CD8-positive, alpha-beta memory T cell (primary cell): ENCODE measurements at regions not wholly inside any gene's neighbourhood (a gene's known extent, or its start where the extent isn't known, plus 50 kb on each side); places are given as distances from the start of the nearest gene placed in this dataset.

ENCODE experiments used
- CTCF ChIA-PET: fragments of 350-600 bp; sonication (Branson Sonifier 250); formaldehyde crosslinking; loops from one replicate; lab custom pipeline; 2021; ENCODE audit warnings: antibody characterized with exemption; lab: Charles Lee
- POLR2A ChIA-PET: fragments of 350-600 bp; sonication (Branson Sonifier 250); formaldehyde crosslinking; loops from one replicate; lab custom pipeline; 2021; ENCODE audit warnings: antibody characterized with exemption; lab: Charles Lee
- DNase-seq, 5 donors: peaks; one replicate each; pipeline versions ENCODE4 v3.0.0 to v3.0.0-alpha.2; 2020 to 2022; ENCODE audit warnings: mixed read lengths in 1 of 5
- H3K27ac ChIP-seq: one replicate; pipeline ENCODE4 v1.7.0; 2013; ENCODE audit warnings: low read depth, mild to moderate bottlenecking, low read length, moderate library complexity
- H3K27me3 ChIP-seq: 2 replicates; pipeline ENCODE4 v1.7.0; 2013; ENCODE audit warnings: low read length, mild to moderate bottlenecking; ENCODE audit not compliant: insufficient read depth, poor library complexity, severe bottlenecking
- H3K36me3 ChIP-seq: 2 replicates; pipeline ENCODE4 v1.7.0; 2013; ENCODE audit warnings: mild to moderate bottlenecking, low read length, moderate library complexity; ENCODE audit not compliant: insufficient read depth
- H3K4me1 ChIP-seq: 2 replicates; pipeline ENCODE4 v1.7.0; 2013; ENCODE audit warnings: mild to moderate bottlenecking, low read length, moderate library complexity; ENCODE audit not compliant: insufficient read depth
- H3K4me3 ChIP-seq: 2 replicates; pipeline ENCODE4 v1.7.0; 2013; ENCODE audit warnings: mild to moderate bottlenecking, low read length
- H3K9me3 ChIP-seq: 2 replicates; pipeline ENCODE4 v1.7.0; 2013; ENCODE audit warnings: mild to moderate bottlenecking, low read length
- H3K27ac Mint-ChIP-seq, 8 donors: one replicate each; pipeline ENCODE4 v1.8.0; 2020 to 2021; ENCODE audit warnings: mixed read lengths in 8 of 8, mild to moderate bottlenecking in 6 of 8, inconsistent platforms in 3 of 8, moderate library complexity in 3 of 8
- H3K27me3 Mint-ChIP-seq, 2 donors: one replicate each; pipeline ENCODE4 v1.8.0; 2020 to 2021; ENCODE audit warnings: mixed read lengths in 2 of 2, mild to moderate bottlenecking in 1 of 2, moderate library complexity in 1 of 2
- H3K36me3 Mint-ChIP-seq, 3 donors: one replicate each; pipeline ENCODE4 v1.8.0; 2020 to 2021; ENCODE audit warnings: mixed read lengths in 3 of 3, inconsistent platforms in 1 of 3, mild to moderate bottlenecking in 1 of 3
- H3K4me1 Mint-ChIP-seq, 3 donors: one replicate each; pipeline ENCODE4 v1.8.0; 2020 to 2021; ENCODE audit warnings: mixed read lengths in 3 of 3, inconsistent platforms in 1 of 3, mild to moderate bottlenecking in 1 of 3
- H3K4me3 Mint-ChIP-seq, 7 donors: one replicate each; pipeline ENCODE4 v1.8.0; 2020 to 2021; ENCODE audit warnings: mixed read lengths in 7 of 7, mild to moderate bottlenecking in 6 of 7, moderate library complexity in 4 of 7, inconsistent platforms in 2 of 7
- H3K9me3 Mint-ChIP-seq, 5 donors: one replicate each; pipeline ENCODE4 v1.8.0; 2020 to 2022; ENCODE audit warnings: mixed read lengths in 5 of 5, mild to moderate bottlenecking in 3 of 5, moderate library complexity in 2 of 5, inconsistent platforms in 1 of 5

- Mint-ChIP-seq H3K4me1 (no peaks in the 10 kb centered on the region), H3K27me3 (peaks cover 0 to 6% of the 10 kb centered on the region in 2 donors), H3K27ac (no peak overlapping the region), H3K9me3 (peaks cover 12 to 23% (median 17%) of the 10 kb centered on the region in 5 donors), H3K36me3 (peaks cover 5 to 34% (median 6%) of the 10 kb centered on the region in 3 donors), H3K4me3 (no peak overlapping the region)
- no peaks in the 10 kb centered on the region for H3K9me3 ChIP-seq
- CTCF ChIA-PET: no interaction called here
- no peak overlapping the region for H3K27ac ChIP-seq
- H3K4me3 ChIP-seq: no peak overlapping the region
- no peaks in the 10 kb centered on the region for H3K27me3 ChIP-seq
- POLR2A ChIA-PET: no interaction called here
- no peaks in the 10 kb centered on the region for H3K36me3 ChIP-seq
- no peaks in the 10 kb centered on the region for H3K4me1 ChIP-seq
- DNase-seq: no peak
Measured at GRCh38 chr11:12315024-12315423, 62.3 kb upstream of the PARVA start.

GRCh38 chr11:12316432-12316831 lies 60.9 kb upstream of the PARVA start:
- peaks cover 3 to 9% (median 4%) of the 10 kb centered on the region in 3 donors for H3K4me1 Mint-ChIP-seq
- Histone ChIP-seq H3K27me3 (no peaks in the 10 kb centered on the region), H3K9me3 (no peaks in the 10 kb centered on the region), H3K27ac (no peak overlapping the region), H3K36me3 (no peaks in the 10 kb centered on the region), H3K4me1 (no peaks in the 10 kb centered on the region), H3K4me3 (no peak overlapping the region)
- no peak overlapping the region for H3K4me3 Mint-ChIP-seq
- ChIA-PET POLR2A (no interaction called here), CTCF (interaction anchor here (0.9 kb wide), 1 partner anchor 15 kb away, joined by 3 read pairs; no protein-coding TSS in a partner anchor)
- peaks cover 0 to 6% of the 10 kb centered on the region in 2 donors for H3K27me3 Mint-ChIP-seq
- H3K9me3 Mint-ChIP-seq: peaks cover 12 to 22% (median 17%) of the 10 kb centered on the region in 5 donors
- no peak for DNase-seq
- no peak overlapping the region for H3K27ac Mint-ChIP-seq
- H3K36me3 Mint-ChIP-seq: peaks cover 8 to 34% (median 10%) of the 10 kb centered on the region in 3 donors

- ChIA-PET CTCF (interaction anchor here (1.4 to 2.5 kb wide), 2 partner anchors 12 to 28 kb away, joined by 3 to 12 read pairs; no protein-coding TSS in a partner anchor), POLR2A (no interaction called here)
- Mint-ChIP-seq H3K9me3 (peaks cover 12 to 22% (median 15%) of the 10 kb centered on the region in 5 donors), H3K4me3 (no peak overlapping the region), H3K4me1 (peaks cover 6 to 12% (median 7%) of the 10 kb centered on the region in 3 donors), H3K36me3 (peaks cover 6 to 27% (median 10%) of the 10 kb centered on the region in 3 donors), H3K27me3 (peaks cover 2 to 6% of the 10 kb centered on the region in 2 donors), H3K27ac (no peak overlapping the region)
- H3K27me3 ChIP-seq: no peaks in the 10 kb centered on the region
- H3K36me3 ChIP-seq: no peaks in the 10 kb centered on the region
- no peaks in the 10 kb centered on the region for H3K4me1 ChIP-seq
- no peak for DNase-seq
- H3K27ac ChIP-seq: no peak overlapping the region
- no peak overlapping the region for H3K4me3 ChIP-seq
- H3K9me3 ChIP-seq: no peaks in the 10 kb centered on the region
Measured at GRCh38 chr11:12318791-12319438, 58.5 kb upstream of the PARVA start.

GRCh38 chr11:12319461-12319951 lies 57.9 kb upstream of the PARVA start:
- H3K4me1 ChIP-seq: no peaks in the 10 kb centered on the region
- H3K27me3 Mint-ChIP-seq: peaks cover 2 to 6% of the 10 kb centered on the region in 2 donors
- ChIA-PET CTCF (interaction anchor here (2.5 kb wide), 1 partner anchor 12 kb away, joined by 12 read pairs; no protein-coding TSS in a partner anchor), POLR2A (no interaction called here)
- DNase-seq: no peak
- H3K27ac Mint-ChIP-seq: no peak overlapping the region
- H3K4me1 Mint-ChIP-seq: peaks cover 6 to 12% (median 7%) of the 10 kb centered on the region in 3 donors
- H3K36me3 ChIP-seq: no peaks in the 10 kb centered on the region
- H3K36me3 Mint-ChIP-seq: peaks cover 9 to 30% (median 13%) of the 10 kb centered on the region in 3 donors
- no peak overlapping the region for H3K27ac ChIP-seq
- peaks cover 12 to 22% (median 15%) of the 10 kb centered on the region in 5 donors for H3K9me3 Mint-ChIP-seq
- H3K27me3 ChIP-seq: no peaks in the 10 kb centered on the region
- H3K4me3 ChIP-seq: no peak overlapping the region
- no peak overlapping the region for H3K4me3 Mint-ChIP-seq
- no peaks in the 10 kb centered on the region for H3K9me3 ChIP-seq

GRCh38 chr11:12319988-12320387 lies 57.4 kb upstream of the PARVA start:
- Histone ChIP-seq H3K36me3 (no peaks in the 10 kb centered on the region), H3K4me3 (no peak overlapping the region), H3K27ac (no peak overlapping the region), H3K9me3 (no peaks in the 10 kb centered on the region), H3K27me3 (no peaks in the 10 kb centered on the region), H3K4me1 (no peaks in the 10 kb centered on the region)
- peaks cover 6 to 12% (median 7%) of the 10 kb centered on the region in 3 donors for H3K4me1 Mint-ChIP-seq
- peaks cover 12 to 30% (median 16%) of the 10 kb centered on the region in 3 donors for H3K36me3 Mint-ChIP-seq
- DNase-seq: no peak
- peaks cover 9 to 19% (median 15%) of the 10 kb centered on the region in 5 donors for H3K9me3 Mint-ChIP-seq
- no peak overlapping the region for H3K27ac Mint-ChIP-seq
- H3K27me3 Mint-ChIP-seq: peaks cover 2 to 6% of the 10 kb centered on the region in 2 donors
- no peak overlapping the region for H3K4me3 Mint-ChIP-seq
- POLR2A ChIA-PET: no interaction called here
- CTCF ChIA-PET: interaction anchor here (1.0 to 2.5 kb wide), 2 partner anchors 11 to 551 kb away, joined by 3 to 12 read pairs; no protein-coding TSS in a partner anchor

GRCh38 chr11:12321217-12321937 lies 56.0 kb upstream of the PARVA start:
- peak overlapping the region in 2 of 8 donors; percentile 9 to 49 for H3K27ac Mint-ChIP-seq
- H3K9me3 Mint-ChIP-seq: peaks cover 5 to 9% (median 8%) of the 10 kb centered on the region in 5 donors
- Histone ChIP-seq H3K4me3 (no peak overlapping the region), H3K27ac (no peak overlapping the region), H3K27me3 (no peaks in the 10 kb centered on the region), H3K4me1 (no peaks in the 10 kb centered on the region), H3K9me3 (no peaks in the 10 kb centered on the region), H3K36me3 (no peaks in the 10 kb centered on the region)
- peaks cover 16 to 21% (median 20%) of the 10 kb centered on the region in 3 donors for H3K36me3 Mint-ChIP-seq
- H3K4me1 Mint-ChIP-seq: peaks cover 6 to 12% (median 7%) of the 10 kb centered on the region in 3 donors
- DNase-seq: no peak
- H3K4me3 Mint-ChIP-seq: no peak overlapping the region
- CTCF ChIA-PET: interaction anchor here (1.0 to 2.5 kb wide), 3 partner anchors 10 to 550 kb away, joined by 3 to 12 read pairs (median 3); no protein-coding TSS in a partner anchor
- peaks cover 2 to 6% of the 10 kb centered on the region in 2 donors for H3K27me3 Mint-ChIP-seq
- POLR2A ChIA-PET: no interaction called here

- DNase-seq: no peak
- Histone ChIP-seq H3K27ac (no peak overlapping the region), H3K9me3 (no peaks in the 10 kb centered on the region), H3K4me1 (no peaks in the 10 kb centered on the region), H3K36me3 (no peaks in the 10 kb centered on the region), H3K27me3 (no peaks in the 10 kb centered on the region), H3K4me3 (no peak overlapping the region)
- H3K9me3 Mint-ChIP-seq: no peaks in the 10 kb centered on the region
- H3K27me3 Mint-ChIP-seq: peaks cover 0 to 2% of the 10 kb centered on the region in 2 donors
- H3K36me3 Mint-ChIP-seq: peaks cover 13 to 20% (median 14%) of the 10 kb centered on the region in 3 donors
- H3K4me3 Mint-ChIP-seq: no peak overlapping the region
- peaks cover 6 to 12% (median 7%) of the 10 kb centered on the region in 3 donors for H3K4me1 Mint-ChIP-seq
- H3K27ac Mint-ChIP-seq: no peak overlapping the region
- POLR2A ChIA-PET: no interaction called here
- CTCF ChIA-PET: no interaction called here
Measured at GRCh38 chr11:12324585-12324984, 52.8 kb upstream of the PARVA start.
